K562 (cell line): ENCODE measurements at regions not wholly inside any gene's neighbourhood (a gene's known extent, or its start where the extent isn't known, plus 50 kb on each side); places are given as distances from the start of the nearest gene placed in this dataset.
A peak's percentile ranks its signal among the peaks of the same experiment; 100 is the strongest.

Experiments
- ATAC-seq: fragments of 200-7000 bp; cut with Tn5 transposase; 3 replicates; pipeline ENCODE4 v1.9.1; 2020; ENCODE audit warnings: moderate library complexity
- BruUV-seq: library from RNA; stranded (reverse); fragments of 400-500 nt; replicated peaks from 2 replicates; lab custom pipeline; 2021; lab: Mats Ljungman, UMichigan
- CTCF ChIA-PET: fragments of 300-600 bp; formaldehyde crosslinking; extraction: SDS; loops from one replicate; lab custom pipeline; 2021; ENCODE audit warnings: low intra/inter-chr PET ratio; lab: Yijun Ruan, JAX
- POLR2A ChIA-PET: fragments of 300-600, 350-650 bp; sonication (Branson Sonifier 250); formaldehyde crosslinking; extraction: SDS; loops from one replicate; lab custom pipeline; 2021; ENCODE audit warnings: antibody characterized with exemption, inconsistent platforms; lab: Yijun Ruan, JAX
- DNase-seq, 4 experiments: peaks; one replicate each; pipeline versions ENCODE4 v3.0.0 to v3.0.0-alpha.2; 2011 to 2018; ENCODE audit warnings: low spot score in 3 of 4, mixed read lengths in 3 of 4; ENCODE audit errors: extremely low read depth in 1 of 4
- FAIRE-seq: peaks from 2 replicates; lab custom pipeline; 2011; peaks lifted over from hg19 to GRCh38; lab: Jason Lieb, UNC
- H2AFZ ChIP-seq: 2 replicates; pipeline ENCODE4 v1.6.0; 2011; ENCODE audit warnings: low read depth, low read length, control low read depth, inconsistent platforms
- H3K27ac ChIP-seq: fragments of 200-600 bp; 3 replicates; pipeline ENCODE4 v1.8.0; 2011; ENCODE audit warnings: low read depth, mild to moderate bottlenecking, control low read depth, inconsistent platforms, low read length, moderate library complexity, mixed read lengths; ENCODE audit errors: extremely low read depth
- H3K27me3 ChIP-seq, 2 experiments: fragments of 300-600 bp in 1 of 2; 2 replicates in 1 of 2; 3 replicates in 1 of 2; pipeline versions ENCODE4 v1.6.0 to v1.8.0; 2011; ENCODE audit warnings: inconsistent platforms in 2 of 2, low read length in 2 of 2, mild to moderate bottlenecking in 1 of 2, mixed read lengths in 1 of 2, moderate library complexity in 1 of 2; ENCODE audit not compliant: control insufficient read depth in 2 of 2, insufficient read depth in 2 of 2
- H3K36me3 ChIP-seq: fragments of 300-600 bp; 3 replicates; pipeline ENCODE4 v1.8.0; 2011; ENCODE audit warnings: mild to moderate bottlenecking, low read length, inconsistent platforms; ENCODE audit not compliant: control insufficient read depth, insufficient read depth
- H3K4me1 ChIP-seq, 2 experiments: fragments of 200-600 bp in 1 of 2; replicated peaks in 1 of 2; 2 replicates in 1 of 2; 3 replicates in 1 of 2; pipeline versions ENCODE4 v1.5.1 to v1.8.0; 2011; ENCODE audit warnings: inconsistent platforms in 2 of 2, low read length in 2 of 2, mild to moderate bottlenecking in 1 of 2, mixed read lengths in 1 of 2, moderate library complexity in 1 of 2; ENCODE audit not compliant: control insufficient read depth in 2 of 2, insufficient read depth in 2 of 2
- H3K4me2 ChIP-seq: 2 replicates; pipeline ENCODE4 v1.6.1; 2011; ENCODE audit warnings: low read length, control low read depth, inconsistent platforms, mixed read lengths; ENCODE audit not compliant: insufficient read depth
- H3K4me3 ChIP-seq: fragments of 200-600 bp; sonication (generic), shearing (Covaris generic); 2 replicates; pipeline ENCODE4 v1.5.1; 2016; ENCODE audit warnings: control low read depth, inconsistent platforms
- H3K79me2 ChIP-seq: fragments of 200-600 bp; 3 replicates; pipeline ENCODE4 v1.8.0; 2011; ENCODE audit warnings: low read length, inconsistent platforms; ENCODE audit not compliant: control insufficient read depth, insufficient read depth
- H3K9ac ChIP-seq, 2 experiments: 2 replicates each; pipeline versions ENCODE4 v1.6.0 to v1.6.1; 2011; ENCODE audit warnings: low read depth in 2 of 2, low read length in 2 of 2, control low read depth in 1 of 2, inconsistent platforms in 1 of 2, mild to moderate bottlenecking in 1 of 2, mixed read lengths in 1 of 2; ENCODE audit not compliant: insufficient read depth in 1 of 2
- H3K9me1 ChIP-seq: one replicate; pipeline ENCODE4 v1.6.0; 2011; ENCODE audit warnings: inconsistent platforms, mild to moderate bottlenecking, low read length, moderate library complexity; ENCODE audit not compliant: control insufficient read depth, insufficient read depth
- H3K9me3 ChIP-seq: replicated peaks from 2 replicates; pipeline ENCODE4 v1.5.1; 2011; ENCODE audit warnings: low read depth, low read length, inconsistent platforms; ENCODE audit not compliant: control insufficient read depth, insufficient read depth
- H4K20me1 ChIP-seq: replicated peaks from 2 replicates; pipeline ENCODE4 v1.6.1; 2011; ENCODE audit warnings: low read length, inconsistent platforms, mixed read lengths; ENCODE audit not compliant: control insufficient read depth, insufficient read depth
- ASH1L ChIP-seq: fragments of 450-650 bp; IDR thresholded peaks from 2 replicates; pipeline ENCODE4 v1.6.1; 2018; ENCODE audit warnings: borderline replicate concordance, mild to moderate bottlenecking, low read depth; ENCODE audit not compliant: partially characterized antibody
- ATF3 ChIP-seq, 2 experiments: fragments of 450-650 bp in 1 of 2; sonication (generic) in 1 of 2; formaldehyde crosslinking in 1 of 2; IDR thresholded peaks in 1 of 2; conservative IDR thresholded peaks in 1 of 2; 2 replicates each; pipeline versions ENCODE4 v1.6.1 to v1.8.1; 2016 to 2023; ENCODE audit warnings: mild to moderate bottlenecking in 2 of 2, moderate library complexity in 2 of 2, inconsistent platforms in 1 of 2, missing genetic modification reagents in 1 of 2
- E2F3 ChIP-seq: fragments of 250-450 bp; sonication (Bioruptor Pico); IDR thresholded peaks from 2 replicates; pipeline ENCODE4 v1.4.0; 2020; ENCODE audit warnings: mild to moderate bottlenecking
- EWSR1 ChIP-seq: fragments of 450-650 bp; IDR thresholded peaks from 2 replicates; pipeline ENCODE4 v1.6.1; 2018; ENCODE audit warnings: borderline replicate concordance, mild to moderate bottlenecking, low read depth, moderate library complexity; ENCODE audit not compliant: partially characterized antibody
- FOSL1 ChIP-seq: fragments of 200-800 bp; sonication (Bioruptor generic); conservative IDR thresholded peaks from 2 replicates; pipeline ENCODE4 v1.6.1; 2016; ENCODE audit warnings: missing genetic modification characterization, missing compliant biosample characterization
- FOXA1 ChIP-seq: fragments of 450-650 bp; IDR thresholded peaks from 2 replicates; pipeline ENCODE4 v1.6.1; 2016; ENCODE audit warnings: mild to moderate bottlenecking, borderline replicate concordance
- FOXP1 ChIP-seq: sonication (generic); formaldehyde crosslinking; IDR thresholded peaks from 2 replicates; pipeline ENCODE4 v1.8.0; 2022; ENCODE audit warnings: mild to moderate bottlenecking, missing genetic modification reagents
- KAT7 ChIP-seq: sonication (generic); formaldehyde crosslinking; IDR thresholded peaks from 2 replicates; pipeline ENCODE4 v1.8.0; 2022; ENCODE audit warnings: missing genetic modification reagents, mild to moderate bottlenecking, borderline replicate concordance
- PURB ChIP-seq: sonication (generic); formaldehyde crosslinking; IDR thresholded peaks from 2 replicates; pipeline ENCODE4 v1.9.0; 2021; ENCODE audit warnings: low read depth, mild to moderate bottlenecking, missing genetic modification reagents
- SP1 ChIP-seq: sonication (generic); formaldehyde crosslinking; IDR thresholded peaks from 2 replicates; pipeline ENCODE4 v1.8.1; 2022; ENCODE audit warnings: mild to moderate bottlenecking, missing genetic modification reagents
- ZEB2 ChIP-seq: fragments of 450-650 bp; IDR thresholded peaks from 2 replicates; pipeline ENCODE4 v1.6.1; 2016
- ZFP91 ChIP-seq: sonication (generic); formaldehyde crosslinking; IDR thresholded peaks from 2 replicates; pipeline ENCODE4 v1.8.0; 2022; ENCODE audit warnings: mild to moderate bottlenecking, missing genetic modification reagents
- ZNF766 ChIP-seq: fragments of 200-800 bp; sonication (Bioruptor generic); conservative IDR thresholded peaks from 2 replicates; pipeline ENCODE4 v1.6.1; 2016; ENCODE audit warnings: missing genetic modification characterization, missing compliant biosample characterization
- WGBS: fragments of 100-300 bp; shearing (Covaris generic); methylation state at CpG from one replicate; pipeline ENCODE4 v1.1.6; 2016; ENCODE audit warnings: low coverage, mixed read lengths; ENCODE audit not compliant: insufficient coverage; ENCODE audit errors: missing lambda C conversion rate; 5-methylcytosine and 5-hydroxymethylcytosine counted together
- in situ Hi-C: fragments of 300-500 bp; cut with MboI; formaldehyde crosslinking; loops from 4 replicates; pipeline ENCODE4 v1.15.0; 2018; ENCODE audit warnings: inconsistent platforms, mixed read lengths
- intact Hi-C: fragments of 100-400 bp; cut with micrococcal nuclease; formaldehyde crosslinking; loops from 2 replicates; pipeline ENCODE4 v1.14.2; 2022
- TF ChIP-seq, protein P1 (sequence below): IDR thresholded peaks from 2 replicates; pipeline ENCODE4 v1.6.1; 2011; ENCODE audit warnings: borderline replicate concordance, low read depth, mild to moderate bottlenecking, moderate library complexity, low read length; ENCODE audit not compliant: insufficient read depth, poor library complexity, severe bottlenecking
- TF ChIP-seq, protein P2 (sequence below): fragments of 250-450 bp; sonication (Bioruptor Pico); IDR thresholded peaks from 2 replicates; pipeline ENCODE4 v1.4.0; 2020; ENCODE audit warnings: mild to moderate bottlenecking, moderate library complexity

DNA sequence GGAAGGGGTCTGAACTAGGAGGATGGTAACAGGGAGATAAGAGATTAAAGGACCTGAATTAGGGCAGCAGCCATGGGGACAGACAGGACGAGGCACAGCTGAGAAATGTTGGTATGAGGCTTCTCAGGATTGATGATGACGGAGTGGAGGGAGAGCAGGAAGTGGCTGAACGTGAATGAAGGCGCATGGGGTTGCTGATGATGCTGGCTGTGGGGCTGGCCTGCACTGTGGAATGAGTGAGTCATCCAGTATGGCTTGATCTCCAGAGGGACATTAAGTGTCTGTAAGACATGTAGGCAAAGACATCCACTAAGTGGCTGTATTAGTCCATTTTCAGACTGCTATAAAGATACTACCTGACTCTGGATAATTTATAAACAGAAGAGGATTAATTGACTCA is 256.4 kb downstream of the ICE1 start (continued):
- TF ChIP-seq FOSL1 = peak; percentile 56
- TF ChIP-seq ATF3 (IDR thresholded peaks at IDR 0.05) = peak; percentile 39; the same call in 1 of the 2 replicates
- no peak for TF ChIP-seq ATF3 (CRISPR knock-in tag; conservative IDR thresholded peaks at IDR 0.05)

- H3K79me2 ChIP-seq = no peaks in the 10 kb centered on the region
- ATAC-seq (no peak), DNase-seq (no peak), FAIRE-seq (peak; percentile 72)
- POLR2A ChIA-PET = no interaction called here
- intact Hi-C loops = no loop called here
- no peak overlapping the region for H3K27ac ChIP-seq
- no peaks in the 10 kb centered on the region for H3K4me1 ChIP-seq
- in situ Hi-C loops = no loop called here
- no peak overlapping the region for H3K9ac ChIP-seq
- 0% methylated on average over 2 of the region's 2 CpGs for WGBS
- H3K4me3 ChIP-seq = no peak overlapping the region
- no peaks in the 10 kb centered on the region; a peak in 1 of 5 replicates for H3K27me3 ChIP-seq
- no peaks in the 10 kb centered on the region; the same call in 2 of the 3 replicates for H3K36me3 ChIP-seq
- no peak overlapping the region for H2AFZ ChIP-seq
- CTCF ChIA-PET = no interaction called here
- H3K9me3 ChIP-seq = no peaks in the 10 kb centered on the region
- H4K20me1 ChIP-seq = no peaks in the 10 kb centered on the region
- BruUV-seq = no TSS peak
- no peaks in the 10 kb centered on the region for H3K9me1 ChIP-seq
- no peak overlapping the region for H3K4me2 ChIP-seq
- TF ChIP-seq KAT7 = no peak
- no peak for TF ChIP-seq ASH1L
- no peak for TF ChIP-seq ZNF766 (CRISPR knock-in tag)
- TF ChIP-seq, protein P1, sequence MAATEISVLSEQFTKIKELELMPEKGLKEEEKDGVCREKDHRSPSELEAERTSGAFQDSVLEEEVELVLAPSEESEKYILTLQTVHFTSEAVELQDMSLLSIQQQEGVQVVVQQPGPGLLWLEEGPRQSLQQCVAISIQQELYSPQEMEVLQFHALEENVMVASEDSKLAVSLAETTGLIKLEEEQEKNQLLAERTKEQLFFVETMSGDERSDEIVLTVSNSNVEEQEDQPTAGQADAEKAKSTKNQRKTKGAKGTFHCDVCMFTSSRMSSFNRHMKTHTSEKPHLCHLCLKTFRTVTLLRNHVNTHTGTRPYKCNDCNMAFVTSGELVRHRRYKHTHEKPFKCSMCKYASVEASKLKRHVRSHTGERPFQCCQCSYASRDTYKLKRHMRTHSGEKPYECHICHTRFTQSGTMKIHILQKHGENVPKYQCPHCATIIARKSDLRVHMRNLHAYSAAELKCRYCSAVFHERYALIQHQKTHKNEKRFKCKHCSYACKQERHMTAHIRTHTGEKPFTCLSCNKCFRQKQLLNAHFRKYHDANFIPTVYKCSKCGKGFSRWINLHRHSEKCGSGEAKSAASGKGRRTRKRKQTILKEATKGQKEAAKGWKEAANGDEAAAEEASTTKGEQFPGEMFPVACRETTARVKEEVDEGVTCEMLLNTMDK = no peak
- TF ChIP-seq FOXP1 (CRISPR knock-in tag) = no peak
- TF ChIP-seq ZFP91 = no peak
- no peak for TF ChIP-seq EWSR1
- no peak for TF ChIP-seq ZEB2
- no peak for TF ChIP-seq SP1
- TF ChIP-seq, protein P2, sequence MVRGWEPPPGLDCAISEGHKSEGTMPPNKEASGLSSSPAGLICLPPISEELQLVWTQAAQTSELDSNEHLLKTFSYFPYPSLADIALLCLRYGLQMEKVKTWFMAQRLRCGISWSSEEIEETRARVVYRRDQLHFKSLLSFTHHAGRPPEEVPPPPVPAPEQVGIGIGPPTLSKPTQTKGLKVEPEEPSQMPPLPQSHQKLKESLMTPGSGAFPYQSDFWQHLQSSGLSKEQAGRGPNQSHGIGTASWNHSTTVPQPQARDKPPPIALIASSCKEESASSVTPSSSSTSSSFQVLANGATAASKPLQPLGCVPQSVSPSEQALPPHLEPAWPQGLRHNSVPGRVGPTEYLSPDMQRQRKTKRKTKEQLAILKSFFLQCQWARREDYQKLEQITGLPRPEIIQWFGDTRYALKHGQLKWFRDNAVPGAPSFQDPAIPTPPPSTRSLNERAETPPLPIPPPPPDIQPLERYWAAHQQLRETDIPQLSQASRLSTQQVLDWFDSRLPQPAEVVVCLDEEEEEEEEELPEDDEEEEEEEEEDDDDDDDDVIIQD (CRISPR knock-in tag) = no peak
- TF ChIP-seq FOXA1 = no peak
- TF ChIP-seq E2F3 (CRISPR knock-in tag) = no peak
- no peak for TF ChIP-seq PURB
These were observed 255.3 kb downstream of the ICE1 start for GRCh38 chr5:5677738-5678137.
